Fibroblast of skin of right quadriceps (primary cell): ENCODE measurements at regions not wholly inside any gene's neighbourhood (a gene's known extent, or its start where the extent isn't known, plus 50 kb on each side); places are given as distances from the start of the nearest gene placed in this dataset.
"Not testable (repeated sequence)": the region's sequence is repeated elsewhere in the genome, so short reads cannot be mapped to it uniquely, and the experiment has no call there.

Source experiments
- DNase-seq: peaks from one replicate; pipeline ENCODE4 v3.0.0-alpha.2; 2013

DNA sequence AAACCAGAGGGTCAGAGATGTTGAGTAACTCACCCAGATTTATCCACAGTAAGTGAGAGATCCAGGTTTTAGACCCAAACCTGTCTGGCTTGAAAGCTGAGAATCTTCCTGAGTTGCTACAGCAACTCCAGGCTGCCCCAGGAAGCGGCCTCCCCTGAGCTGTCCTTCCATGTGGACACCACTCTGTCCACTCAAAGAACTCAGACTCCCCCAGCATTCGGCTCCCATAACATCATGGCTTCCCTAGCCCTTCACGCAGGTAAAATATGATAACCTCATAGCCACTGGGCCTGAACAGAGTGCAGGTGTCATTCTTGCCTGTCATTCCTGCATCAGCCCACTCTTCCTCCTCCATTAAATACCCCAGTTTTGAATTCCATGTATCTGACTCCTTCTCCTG, 657.8 kb downstream of the TBC1D22A start:
- DNase-seq, result no peak

DNA sequence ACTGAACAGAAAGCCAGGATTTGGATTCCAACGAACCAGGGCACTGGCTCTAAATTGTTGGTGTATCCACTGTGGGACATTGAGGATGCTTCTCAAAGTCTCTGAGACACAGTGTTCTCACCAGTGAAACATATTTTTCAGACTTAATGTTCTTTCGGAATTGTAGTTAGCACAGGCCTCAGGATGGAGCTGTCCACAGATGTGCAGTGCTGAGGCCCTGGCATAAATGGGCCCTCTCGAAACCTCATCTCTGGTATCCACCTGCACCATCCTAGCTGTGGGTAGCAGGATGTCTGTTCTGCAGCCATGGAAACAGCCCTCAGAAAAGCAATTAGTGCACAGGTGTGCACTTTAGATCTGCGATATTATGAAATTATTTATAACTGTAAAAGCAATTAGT, 656.8 kb downstream of the TBC1D22A start:
- DNase-seq, result no peak

DNA sequence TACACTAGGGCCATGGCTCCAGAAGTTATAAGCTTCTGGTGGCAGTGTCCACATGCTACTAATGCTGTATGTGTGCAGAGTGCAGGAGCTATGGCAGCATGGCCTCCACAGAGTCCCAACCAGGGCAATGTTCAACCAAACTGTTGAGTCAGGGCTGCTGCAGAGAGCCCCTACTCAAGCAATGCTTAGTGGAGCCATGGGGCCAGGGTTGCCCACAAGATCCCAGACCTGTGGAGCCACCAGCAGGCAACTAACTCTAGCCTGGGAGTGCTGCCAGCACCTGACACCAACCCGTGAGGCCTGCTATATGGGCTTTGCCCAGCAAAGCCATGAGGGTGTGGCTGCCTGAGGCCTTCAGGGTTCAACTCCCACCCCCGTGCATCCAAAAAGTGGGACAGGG, 655.2 kb downstream of the TBC1D22A start:
- no peak for DNase-seq

DNA sequence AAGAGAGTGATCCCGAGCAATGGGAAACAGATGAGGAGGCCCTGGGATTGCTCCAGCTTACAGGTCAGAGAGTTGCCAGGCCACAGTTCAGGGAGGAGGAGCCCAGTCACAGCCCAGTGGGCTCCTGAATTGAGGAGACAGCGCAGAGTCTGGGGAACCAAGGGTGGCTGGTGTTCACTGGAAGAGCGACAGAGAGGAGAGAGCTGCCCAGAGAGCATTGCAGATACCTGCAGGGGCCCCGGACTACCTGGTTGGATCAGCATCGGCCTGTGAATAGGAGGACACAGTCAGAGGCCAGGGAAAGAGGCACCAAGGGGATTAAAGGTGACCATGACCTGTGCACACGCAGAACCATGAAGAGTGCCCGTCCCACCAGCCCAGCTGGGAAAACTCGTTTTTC, 648.6 kb downstream of the TBC1D22A start:
- no peak for DNase-seq

DNA sequence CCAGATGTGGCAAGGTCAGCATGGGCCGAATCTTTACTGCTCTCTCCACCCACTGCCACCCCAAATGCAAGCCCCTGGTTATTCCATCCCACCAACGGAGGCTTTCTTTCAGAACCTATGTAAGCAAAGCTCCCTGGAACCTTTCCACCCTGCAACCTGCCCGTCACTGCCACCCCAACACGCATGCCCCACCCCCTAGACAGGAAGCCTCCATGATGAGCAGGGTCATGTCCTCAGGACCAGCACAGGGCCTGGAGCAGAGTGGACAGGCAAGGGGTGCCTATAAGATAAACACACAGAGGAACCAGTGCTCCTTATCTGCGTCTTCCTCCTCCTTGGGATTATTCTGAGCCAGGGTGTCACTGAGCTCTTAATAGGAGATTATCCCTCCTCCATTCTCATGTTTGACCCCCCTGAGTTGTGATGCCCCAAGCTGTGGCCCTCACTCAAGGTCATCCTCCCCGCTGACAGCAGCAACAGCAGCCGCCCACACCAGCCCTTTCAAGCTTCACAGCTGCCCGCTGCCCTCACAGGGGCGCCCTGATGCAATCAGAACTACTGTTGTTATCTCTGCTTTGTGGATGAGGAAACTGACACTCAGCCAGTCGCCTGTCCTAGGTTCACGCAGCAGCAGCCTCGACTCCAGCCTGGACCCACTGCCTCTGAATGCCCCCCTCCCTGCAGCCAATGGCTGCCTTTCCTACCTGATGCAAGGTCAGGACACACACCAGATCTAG, 647.3 kb downstream of the TBC1D22A start:
- no peak for DNase-seq

DNA sequence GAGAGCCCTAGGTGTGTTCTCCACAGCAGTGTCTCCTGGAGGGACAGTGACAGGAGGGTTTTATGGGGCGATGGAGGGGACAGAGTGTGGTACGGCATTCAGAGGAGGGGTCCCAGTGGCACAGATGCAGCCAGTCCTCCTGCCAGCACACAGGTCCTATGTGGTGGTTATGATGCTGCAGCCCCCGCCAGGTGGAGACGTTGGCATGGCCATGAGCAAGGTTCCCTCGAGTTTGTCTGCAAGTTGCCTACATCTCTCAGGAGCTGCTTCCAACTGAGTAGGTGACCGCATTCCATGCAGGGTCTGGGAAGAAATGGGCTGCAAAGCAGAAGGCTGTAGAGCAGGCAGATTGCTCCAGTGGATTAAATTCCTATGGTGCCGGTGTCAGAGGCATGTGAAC, 646.0 kb downstream of the TBC1D22A start:
- no peak for DNase-seq

DNA sequence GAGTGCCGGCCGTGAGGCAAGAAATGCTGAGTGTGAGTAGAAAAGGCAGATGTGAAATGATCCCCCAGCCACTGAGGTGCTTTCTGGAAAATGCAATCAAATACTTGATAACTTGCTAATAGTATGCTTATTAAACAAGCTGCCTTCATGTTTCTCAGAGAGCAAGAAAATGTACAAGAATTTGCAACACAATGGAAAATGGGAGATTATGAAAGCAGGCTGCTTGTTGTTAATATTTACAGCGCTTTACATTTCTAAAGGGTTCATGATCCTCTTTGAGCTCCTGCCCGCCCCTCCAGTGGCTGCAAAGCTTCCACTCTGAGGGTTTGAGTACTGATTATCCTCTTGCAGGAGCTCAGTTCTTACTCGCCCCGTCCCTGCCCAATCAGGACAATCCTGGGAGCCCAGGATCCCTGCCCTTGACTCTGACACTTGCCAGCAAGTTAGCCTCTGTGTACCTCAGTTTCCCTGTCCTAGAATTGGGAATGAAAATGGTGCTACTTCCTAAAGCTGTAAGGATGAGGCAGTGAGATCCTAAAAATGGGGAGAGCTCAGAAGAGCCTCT, 645.1 kb downstream of the TBC1D22A start:
- DNase-seq, result no peak

DNA sequence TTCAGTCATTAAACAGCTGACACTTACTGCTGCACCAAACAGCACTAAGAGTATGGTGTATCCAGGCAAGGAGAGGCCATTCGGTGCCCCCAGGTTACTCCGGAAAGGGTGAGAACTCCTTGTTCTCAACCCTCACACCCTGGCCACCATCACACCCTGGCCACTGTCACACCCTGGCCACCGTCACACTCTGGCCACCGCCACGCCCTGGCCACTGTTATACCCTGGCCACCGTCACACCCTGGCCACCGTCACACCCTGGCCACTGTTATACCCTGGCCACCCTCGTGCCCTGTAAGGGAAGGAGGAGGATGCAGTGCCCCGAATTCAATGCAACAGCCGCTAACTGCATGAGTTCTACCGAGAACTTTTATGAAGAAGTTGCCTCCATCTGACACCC, 644.4 kb downstream of the TBC1D22A start:
- no peak for DNase-seq

DNA sequence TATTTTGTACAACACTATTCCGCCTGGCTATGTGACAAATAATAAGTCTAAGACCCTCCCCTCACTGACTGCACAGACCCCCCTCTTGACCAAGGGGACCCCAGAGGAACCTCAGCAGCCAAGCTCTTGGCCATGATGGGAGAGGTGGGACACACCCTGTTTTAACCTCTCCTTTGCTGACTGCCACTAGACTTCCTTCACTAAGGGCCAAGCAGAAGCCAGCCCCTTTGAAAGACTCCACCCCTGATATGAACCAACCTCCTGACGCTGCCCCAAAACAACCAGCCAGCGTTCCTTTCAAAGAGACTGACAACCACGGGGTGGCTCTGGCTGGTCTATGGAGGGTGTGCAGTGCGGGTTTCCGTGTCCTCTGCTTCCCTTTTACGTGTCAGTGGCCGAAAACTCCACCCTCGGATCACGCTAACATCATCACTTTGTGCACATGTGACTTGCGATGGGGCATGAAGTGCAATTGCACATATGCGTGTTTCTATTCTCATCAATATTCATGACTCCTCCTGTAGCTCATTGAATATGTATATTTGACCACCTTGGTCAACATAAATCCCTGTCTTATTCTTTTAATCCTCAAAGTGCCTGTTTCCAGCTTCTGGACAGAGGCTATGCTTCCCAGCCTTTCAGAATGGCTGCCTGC, 643.9 kb downstream of the TBC1D22A start:
- no peak for DNase-seq

DNA sequence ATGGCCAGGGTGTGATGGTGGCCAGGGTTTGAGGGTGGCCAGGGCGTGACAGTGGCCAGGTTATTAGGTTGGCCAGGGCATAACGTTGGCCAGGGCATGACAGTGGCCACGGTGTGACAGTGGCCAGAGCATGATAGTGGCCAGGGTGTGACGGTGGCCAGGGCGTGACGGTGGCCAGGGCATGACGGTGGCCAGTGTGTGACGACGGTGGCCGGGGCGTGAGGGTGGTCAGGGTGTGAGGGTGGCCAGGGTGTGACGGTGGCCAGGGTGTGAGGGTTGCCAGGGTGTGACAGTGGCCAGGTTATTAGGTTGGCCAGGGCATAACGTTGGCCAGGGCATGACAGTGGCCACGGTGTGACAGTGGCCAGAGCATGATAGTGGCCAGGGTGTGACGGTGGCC, 642.8 kb downstream of the TBC1D22A start:
- not testable (repeated sequence) for DNase-seq

DNA sequence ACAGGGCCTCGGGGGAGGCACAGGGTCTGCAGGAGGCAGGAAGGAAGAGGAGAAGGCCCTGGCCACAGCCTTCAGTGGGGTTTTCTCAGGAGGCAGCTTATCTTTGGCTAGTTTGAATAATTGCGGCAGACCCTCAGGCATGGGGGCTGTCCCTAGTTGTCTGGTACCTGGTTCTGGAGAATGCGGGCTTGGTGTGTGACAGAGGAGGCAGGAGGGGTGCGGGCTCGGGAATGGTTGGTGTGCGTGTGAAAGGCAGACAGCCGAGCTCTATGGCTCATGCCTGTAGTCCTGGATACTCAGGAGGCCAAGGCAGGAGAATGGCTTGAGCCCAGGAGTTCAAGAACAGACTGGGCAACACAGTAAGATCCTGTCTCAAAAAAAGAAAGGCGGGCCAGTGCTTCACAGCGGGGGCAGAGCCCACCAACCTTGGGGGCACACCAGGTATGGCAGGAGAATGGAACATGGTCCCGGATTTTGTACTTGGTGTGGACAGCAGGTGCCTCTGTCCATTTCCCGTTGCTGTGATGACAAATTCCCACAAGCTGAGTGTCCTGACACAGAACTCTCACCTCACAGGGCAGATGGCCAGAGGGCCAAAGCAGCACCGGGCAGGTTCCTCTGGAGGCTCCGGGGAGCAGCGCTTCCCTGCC, 640.6 kb downstream of the TBC1D22A start:
- DNase-seq, result no peak

DNA sequence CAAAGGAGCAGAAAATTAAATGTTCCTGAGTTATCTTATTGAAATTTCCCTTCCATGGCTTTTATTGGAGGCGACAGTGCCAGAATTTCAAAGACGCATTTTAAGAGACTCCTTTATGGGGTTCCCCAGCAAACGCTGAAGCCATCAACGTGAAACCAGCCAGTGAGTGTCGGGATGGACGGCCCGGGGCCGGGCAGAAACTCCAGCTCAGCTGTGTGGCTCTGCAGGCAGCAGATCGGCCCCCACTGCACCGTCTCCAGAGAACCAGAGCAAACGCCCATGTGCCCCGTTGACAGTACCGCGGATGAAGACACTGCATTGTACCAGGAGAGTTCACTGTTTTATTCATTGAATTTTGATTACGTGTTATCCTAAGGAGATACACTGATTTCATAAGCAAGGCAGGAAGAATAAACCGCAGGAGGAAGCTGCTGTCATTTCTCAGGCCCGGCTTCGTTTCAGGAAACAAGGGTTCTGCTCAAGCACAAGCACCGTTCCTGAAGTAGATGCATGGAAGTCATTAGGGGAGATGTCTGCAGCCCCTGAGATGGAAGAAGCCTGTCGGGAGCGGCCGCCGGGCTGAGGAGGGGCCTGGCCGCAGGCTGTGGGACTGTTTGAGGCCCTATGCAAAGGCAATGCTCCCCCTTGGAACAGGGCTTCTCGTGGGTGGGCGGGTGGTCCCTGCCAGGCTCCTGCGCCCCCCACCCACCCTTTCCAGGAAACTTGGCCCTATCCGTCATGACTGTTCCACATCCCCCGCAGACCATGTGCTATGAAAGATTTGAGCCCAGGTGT, 639.7 kb downstream of the TBC1D22A start:
- DNase-seq, result peak; percentile 8

DNA sequence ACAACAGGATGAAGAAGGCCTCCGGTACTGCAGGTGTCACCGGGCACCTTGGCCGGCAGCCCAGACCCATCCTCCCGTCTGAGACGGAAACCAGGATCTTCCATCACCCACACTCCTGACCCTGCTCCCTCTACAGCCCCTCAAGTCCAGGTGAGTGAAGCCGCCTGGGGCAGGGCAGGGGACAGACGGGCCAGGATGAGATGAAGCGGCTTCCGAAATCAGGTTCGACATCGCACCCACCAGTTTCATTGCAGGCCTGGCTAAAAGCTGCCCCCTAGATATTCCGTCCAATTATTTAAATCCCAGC, 639.1 kb downstream of the TBC1D22A start:
- DNase-seq, result no peak

DNA sequence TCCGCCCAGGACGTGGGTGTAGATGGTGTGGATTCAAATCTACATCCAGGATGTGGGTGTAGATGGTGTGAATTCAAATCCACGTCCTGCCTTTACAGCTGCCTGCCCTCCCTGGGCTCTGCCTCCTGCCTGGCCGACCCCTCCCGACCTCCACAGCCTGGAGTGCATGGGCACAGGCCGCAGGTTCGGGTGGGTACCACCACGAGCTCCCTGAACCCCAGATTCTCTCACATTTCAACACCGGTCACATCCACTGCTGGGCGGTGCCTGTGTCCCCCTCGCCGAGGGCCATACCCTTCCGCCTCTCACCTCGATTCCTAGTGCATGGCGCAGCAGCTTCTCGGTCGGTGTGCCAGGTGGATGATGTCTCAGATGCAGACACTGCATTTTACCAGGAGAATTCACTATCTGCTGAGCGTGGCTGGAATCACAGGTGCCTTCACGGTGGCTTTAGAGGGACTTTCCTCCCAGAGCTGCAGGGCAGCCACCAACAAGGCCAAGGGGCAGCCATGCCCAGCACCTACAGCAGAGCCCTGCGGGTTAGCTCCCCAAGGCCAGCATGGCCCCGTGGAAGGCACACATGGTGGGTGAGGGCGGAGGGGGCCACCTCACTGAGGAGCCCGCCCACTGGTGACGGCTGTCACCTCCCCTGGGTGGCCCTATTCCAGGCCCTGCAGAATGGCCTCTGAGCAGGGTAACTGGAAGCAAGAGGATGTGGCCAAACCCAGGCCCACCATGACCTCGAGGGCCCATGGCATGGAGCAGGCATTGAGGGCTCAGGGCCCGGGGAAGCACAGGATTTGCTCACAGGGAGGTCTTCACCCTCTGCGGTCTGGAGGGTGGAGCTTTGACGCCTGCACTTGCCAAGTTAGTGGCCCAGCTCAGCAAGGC, 638.5 kb downstream of the TBC1D22A start:
- DNase-seq, result no peak

DNA sequence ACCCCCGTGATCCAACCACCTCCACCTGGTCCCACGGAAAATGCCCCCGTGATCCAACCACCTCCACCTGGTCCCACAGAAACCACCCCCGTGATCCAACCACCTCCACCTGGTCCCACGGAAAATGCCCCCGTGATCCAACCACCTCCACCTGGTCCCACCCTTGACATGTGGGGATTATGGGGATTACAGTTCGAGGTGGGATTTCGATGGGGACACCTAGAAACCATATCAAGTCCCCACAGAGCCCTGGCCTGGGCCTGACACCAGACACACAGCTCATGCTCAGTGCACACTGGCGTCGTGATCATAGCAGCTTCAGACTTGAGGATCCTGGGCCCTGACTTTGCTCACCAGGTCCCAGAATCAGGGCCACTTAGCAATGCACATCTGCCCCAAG, 637.7 kb downstream of the TBC1D22A start:
- DNase-seq, result not testable (repeated sequence)

DNA sequence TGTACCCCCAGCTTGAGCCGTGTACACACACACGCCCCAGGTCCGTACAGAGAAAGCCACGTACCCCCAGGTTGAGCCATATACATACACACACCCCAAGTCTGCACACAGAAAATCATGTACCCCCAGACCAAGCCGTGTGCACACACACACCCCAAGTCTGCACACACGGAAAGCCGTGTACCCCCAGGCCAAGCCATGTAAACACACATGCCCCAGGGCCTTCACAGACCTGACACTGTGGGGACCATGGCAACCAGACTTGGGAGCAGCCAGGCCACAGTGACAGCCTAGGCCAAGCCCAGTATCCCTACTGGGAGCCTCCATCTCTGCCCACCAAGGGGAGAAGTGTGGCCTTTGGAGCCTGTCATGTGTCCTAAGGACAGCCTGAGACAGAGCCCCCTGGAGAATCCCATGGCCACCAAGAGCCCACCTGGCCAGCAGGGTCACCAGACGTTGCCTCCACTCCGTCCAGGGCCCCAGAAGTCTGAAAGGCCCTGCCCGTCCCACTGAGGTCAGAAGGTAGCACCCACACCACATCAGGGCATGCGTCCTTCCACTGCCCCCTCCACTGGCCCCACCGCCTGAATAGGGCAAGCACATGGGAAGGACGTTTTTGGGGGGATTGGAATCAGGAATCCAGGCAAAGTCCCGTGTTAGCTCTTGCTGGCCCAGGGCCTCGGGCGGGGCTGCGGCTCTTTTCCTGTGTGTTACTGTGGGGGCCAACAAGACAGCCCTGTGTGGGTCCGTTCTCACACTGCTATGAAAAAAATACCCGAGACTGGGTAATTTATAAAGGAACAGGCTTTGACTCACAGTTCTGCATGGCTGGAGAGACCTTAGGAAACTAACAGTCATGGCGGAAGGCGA, 636.7 kb downstream of the TBC1D22A start:
- no peak for DNase-seq

DNA sequence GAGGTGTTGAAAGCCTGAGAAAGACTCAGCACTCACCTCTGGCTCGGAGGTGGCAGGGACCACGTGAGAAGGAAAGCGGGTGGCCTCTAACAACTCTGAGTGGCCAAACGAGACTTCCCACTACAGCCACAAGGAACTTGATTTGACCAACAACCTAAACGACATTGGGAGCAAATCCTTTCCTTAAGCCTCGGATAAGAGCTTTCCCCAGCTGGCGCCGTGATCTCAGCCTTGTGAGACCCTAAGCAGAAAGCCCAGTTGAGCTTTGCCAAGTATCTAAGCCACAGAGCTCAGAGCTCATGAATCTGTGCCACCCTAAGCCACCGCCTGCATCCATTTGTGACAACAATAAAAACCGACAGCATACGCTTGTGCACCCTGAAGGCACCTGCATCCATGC, 636.0 kb downstream of the TBC1D22A start:
- no peak for DNase-seq

DNA sequence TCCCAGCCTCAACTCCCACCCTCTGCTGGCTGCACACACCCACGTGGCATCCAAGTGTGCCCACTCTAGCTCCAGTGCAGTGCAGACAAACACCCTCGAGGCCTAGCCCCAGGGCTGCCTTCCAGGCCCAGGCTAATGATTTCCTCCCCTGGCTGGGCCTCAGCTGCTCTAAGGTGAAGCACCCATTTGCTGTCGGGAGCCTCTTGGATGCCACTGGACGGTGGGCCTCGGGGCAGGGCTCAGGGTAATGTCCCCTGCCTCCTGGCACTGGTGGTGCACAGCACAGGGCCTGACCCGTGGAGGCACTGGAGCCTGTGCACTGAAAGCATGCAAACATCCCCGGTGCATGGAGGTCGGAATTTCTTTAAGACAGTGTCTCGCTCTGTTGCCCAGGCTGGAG, 635.2 kb downstream of the TBC1D22A start:
- no peak for DNase-seq

DNA sequence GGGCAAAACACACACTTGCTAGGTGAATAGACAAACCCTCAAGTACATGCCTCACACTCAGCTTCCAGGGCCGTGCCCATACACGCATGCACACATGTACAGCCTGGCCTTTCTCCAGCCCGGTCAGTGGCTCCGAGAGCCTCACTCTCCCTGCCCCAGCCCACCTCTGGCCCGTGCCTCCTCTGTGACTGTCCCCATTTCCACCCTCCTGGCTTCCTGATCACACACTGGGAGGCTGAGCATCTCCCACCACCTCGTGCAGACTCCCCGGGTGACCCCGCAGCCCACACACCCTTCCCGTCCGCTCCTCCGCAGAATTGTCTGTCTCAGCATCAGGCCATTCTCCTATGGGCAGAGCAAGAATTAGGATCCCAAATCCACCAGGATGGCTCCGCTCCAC, 634.1 kb downstream of the TBC1D22A start:
- no peak for DNase-seq

DNA sequence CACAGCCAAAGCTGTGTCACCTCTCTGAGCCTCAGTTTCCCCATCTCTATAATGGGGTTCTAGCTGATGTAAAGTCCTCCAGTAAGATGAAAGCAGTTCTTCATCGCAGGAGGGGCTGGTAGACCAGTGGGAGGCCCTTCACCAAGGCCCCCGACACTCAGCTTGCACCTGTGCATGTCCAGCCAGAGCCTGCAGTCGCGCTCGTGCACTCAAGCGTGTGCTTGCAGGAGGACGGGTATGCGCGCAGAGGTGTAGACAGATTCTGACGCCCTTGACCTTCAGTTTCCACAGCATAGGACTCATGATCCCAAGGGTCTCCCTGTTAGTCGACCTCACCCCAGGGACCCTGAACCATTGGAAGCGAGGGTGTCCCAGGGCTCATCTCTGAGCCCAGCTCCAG, 633.7 kb downstream of the TBC1D22A start:
- no peak for DNase-seq

DNA sequence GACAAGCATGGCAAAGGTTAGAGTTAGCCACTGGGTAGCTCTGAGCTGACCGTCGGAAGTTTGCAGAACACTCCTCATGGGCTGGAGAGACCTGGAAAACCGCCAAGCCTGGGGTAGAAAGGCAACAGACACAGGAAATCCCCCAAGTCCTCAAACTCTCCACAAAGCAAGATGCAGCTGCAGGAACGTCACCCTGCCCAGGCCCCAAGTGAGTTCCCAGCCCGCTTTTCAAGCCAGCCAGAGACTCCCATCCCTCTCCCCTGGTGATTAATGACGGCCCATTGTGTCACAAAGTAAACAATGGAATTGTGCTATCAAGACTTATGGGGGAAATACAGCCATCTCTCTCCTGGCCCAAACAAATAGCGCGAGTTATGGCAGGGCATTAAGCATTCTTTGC, 633.0 kb downstream of the TBC1D22A start:
- peak; percentile 8 for DNase-seq
